H1 (cell line): ENCODE measurements at regions not wholly inside any gene's neighbourhood (a gene's known extent, or its start where the extent isn't known, plus 50 kb on each side); places are given as distances from the start of the nearest gene placed in this dataset.

Source experiments
- ATF3 ChIP-seq: IDR thresholded peaks from 2 replicates; pipeline ENCODE4 v1.6.1; 2011; ENCODE audit warnings: low read depth, mild to moderate bottlenecking, low read length; ENCODE audit not compliant: insufficient read depth
- BACH1 ChIP-seq: IDR thresholded peaks from 2 replicates; pipeline ENCODE4 v1.6.1; 2012; ENCODE audit warnings: low read length, improper control_type of control experiment
- BRCA1 ChIP-seq: IDR thresholded peaks from 2 replicates; pipeline ENCODE4 v1.6.1; 2012; ENCODE audit warnings: low read depth, low read length, improper control_type of control experiment
- CHD7 ChIP-seq: fragments of 300-600 bp; sonication (generic); IDR thresholded peaks from 2 replicates; pipeline ENCODE4 v1.7.1; 2012; ENCODE audit warnings: low read length, moderate library complexity, mild to moderate bottlenecking, inconsistent platforms; ENCODE audit not compliant: insufficient replicate concordance
- FOSL1 ChIP-seq: IDR thresholded peaks from 2 replicates; pipeline ENCODE4 v1.6.1; 2011; ENCODE audit warnings: mild to moderate bottlenecking, low read depth, low read length, moderate library complexity; ENCODE audit not compliant: insufficient read depth

- TF ChIP-seq CHD7: no peak
- no peak for TF ChIP-seq ATF3
- no peak for TF ChIP-seq BACH1
- no peak for TF ChIP-seq FOSL1
- no peak for TF ChIP-seq BRCA1
Observed at GRCh38 chrX:121245763-121246162, 198.4 kb downstream of the GLUD2 start (continued).
